SK-N-SH (cell line): ENCODE measurements at regions not wholly inside any gene's neighbourhood (a gene's known extent, or its start where the extent isn't known, plus 50 kb on each side); places are given as distances from the start of the nearest gene placed in this dataset.

ENCODE experiments used
- CTCF ChIP-seq: fragments of 200-600 bp; sonication (generic); IDR thresholded peaks from 2 replicates; pipeline ENCODE4 v1.6.1; 2017; ENCODE audit warnings: antibody characterized with exemption, mild to moderate bottlenecking, moderate library complexity
- EP300 ChIP-seq, 2 experiments: IDR thresholded peaks; 2 replicates each; pipeline versions ENCODE4 v1.4.0 to v1.6.1; 2012; ENCODE audit warnings: borderline replicate concordance in 1 of 2, low read depth in 1 of 2, low read length in 1 of 2
- GABPA ChIP-seq: IDR thresholded peaks from 2 replicates; pipeline ENCODE4 v1.4.0; 2012; ENCODE audit warnings: low read depth, mild to moderate bottlenecking
- RAD21 ChIP-seq: IDR thresholded peaks from 2 replicates; pipeline ENCODE4 v1.6.1; 2012; ENCODE audit warnings: mild to moderate bottlenecking, low read length
- RCOR1 ChIP-seq: fragments of 150-350 bp; IDR thresholded peaks from 2 replicates; pipeline ENCODE4 v1.6.1; 2017; ENCODE audit warnings: antibody characterized with exemption, low read length
- RFX5 ChIP-seq: IDR thresholded peaks from 2 replicates; pipeline ENCODE4 v1.6.1; 2012; ENCODE audit warnings: mild to moderate bottlenecking, improper control_type of control experiment, low read length
- SIN3A ChIP-seq: IDR thresholded peaks from 2 replicates; pipeline ENCODE4 v1.6.1; 2012; ENCODE audit warnings: low read depth, mild to moderate bottlenecking, low read length, moderate library complexity, borderline replicate concordance
- TF ChIP-seq, protein P1 (sequence below): IDR thresholded peaks from 2 replicates; pipeline ENCODE4 v1.4.0; 2012; ENCODE audit warnings: low read depth
- TF ChIP-seq, protein P2 (sequence below): fragments of 150-350 bp; IDR thresholded peaks from 2 replicates; pipeline ENCODE4 v1.6.1; 2017; ENCODE audit warnings: antibody characterized with exemption, low read length, low read depth, borderline replicate concordance

- TF ChIP-seq RCOR1 (no peak), SIN3A (no peak), EP300 (IDR thresholded peaks at IDR 0.05; ENCODE audit: borderline replicate concordance in 1 of 2, low read depth in 1 of 2, low read length in 1 of 2) (no peak), GABPA (no peak), CTCF (no peak), RAD21 (no peak), RFX5 (no peak)
- TF ChIP-seq, protein P1, sequence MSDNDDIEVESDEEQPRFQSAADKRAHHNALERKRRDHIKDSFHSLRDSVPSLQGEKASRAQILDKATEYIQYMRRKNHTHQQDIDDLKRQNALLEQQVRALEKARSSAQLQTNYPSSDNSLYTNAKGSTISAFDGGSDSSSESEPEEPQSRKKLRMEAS = no peak
- TF ChIP-seq, protein P2, sequence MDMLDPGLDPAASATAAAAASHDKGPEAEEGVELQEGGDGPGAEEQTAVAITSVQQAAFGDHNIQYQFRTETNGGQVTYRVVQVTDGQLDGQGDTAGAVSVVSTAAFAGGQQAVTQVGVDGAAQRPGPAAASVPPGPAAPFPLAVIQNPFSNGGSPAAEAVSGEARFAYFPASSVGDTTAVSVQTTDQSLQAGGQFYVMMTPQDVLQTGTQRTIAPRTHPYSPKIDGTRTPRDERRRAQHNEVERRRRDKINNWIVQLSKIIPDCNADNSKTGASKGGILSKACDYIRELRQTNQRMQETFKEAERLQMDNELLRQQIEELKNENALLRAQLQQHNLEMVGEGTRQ = no peak
These were observed 62.0 kb upstream of the SLC28A3 start for GRCh38 chr9:84402517-84402916.
